GM21526 (cell line): ENCODE measurements at regions not wholly inside any gene's neighbourhood (a gene's known extent, or its start where the extent isn't known, plus 50 kb on each side); places are given as distances from the start of the nearest gene placed in this dataset.

Experiments
- ATAC-seq: cut with Tn5 transposase; IDR thresholded peaks from one replicate; pipeline ENCODE4 v1.9.1; 2021; ENCODE audit warnings: moderate library complexity; ENCODE audit not compliant: unreplicated experiment, low FRiP score

DNA sequence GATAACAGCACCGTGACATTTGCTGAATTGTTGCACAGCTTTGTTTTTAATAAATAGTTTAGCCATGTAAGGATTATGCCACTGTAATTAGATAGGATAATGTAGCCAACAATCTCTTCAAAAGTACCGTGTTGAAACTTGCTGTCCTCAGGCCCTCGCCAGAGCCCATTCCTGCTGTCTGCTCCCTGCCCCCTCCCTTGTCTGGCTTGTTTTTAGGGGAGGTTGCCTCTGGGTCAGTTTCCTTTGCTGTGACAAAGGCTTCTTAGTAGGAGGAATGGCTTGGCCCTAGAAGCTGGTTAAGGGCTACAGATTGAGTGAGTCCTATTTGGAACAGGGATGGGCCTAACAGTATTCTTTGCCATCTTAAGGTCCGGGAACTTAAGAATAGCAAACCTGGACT is 107.9 kb downstream of the LMO4 start:
- no peak for ATAC-seq

DNA sequence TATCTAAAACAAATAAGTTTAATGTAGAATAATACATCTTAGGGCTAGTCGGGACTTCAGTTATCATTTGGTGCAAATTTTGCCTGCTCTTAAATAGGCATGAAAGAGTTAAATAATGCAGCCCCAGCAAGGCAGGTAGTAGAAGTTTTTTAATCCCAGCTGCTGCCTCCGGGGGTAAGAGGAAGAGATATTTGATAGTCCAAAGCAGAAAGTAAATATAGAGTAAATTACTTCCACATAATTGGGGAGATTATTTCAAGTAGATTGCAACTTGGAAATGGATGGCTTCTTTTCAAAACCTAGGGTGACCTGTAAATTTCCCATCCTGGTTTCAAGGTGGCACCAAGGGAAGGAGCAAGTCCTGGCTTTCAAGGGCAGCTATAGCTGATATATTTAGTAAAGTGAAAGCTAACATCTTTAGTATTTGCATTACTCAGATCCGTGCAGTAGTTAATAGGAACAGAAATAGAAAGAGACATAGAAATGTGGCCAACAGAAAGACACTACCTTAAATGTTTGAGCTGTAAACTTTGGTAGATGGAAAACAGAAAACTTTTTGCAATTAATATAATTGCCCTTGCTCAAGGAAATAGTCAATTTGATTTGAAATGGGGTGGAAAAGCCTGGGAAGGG is 109.1 kb downstream of the LMO4 start:
- peak; percentile 84 for ATAC-seq

DNA sequence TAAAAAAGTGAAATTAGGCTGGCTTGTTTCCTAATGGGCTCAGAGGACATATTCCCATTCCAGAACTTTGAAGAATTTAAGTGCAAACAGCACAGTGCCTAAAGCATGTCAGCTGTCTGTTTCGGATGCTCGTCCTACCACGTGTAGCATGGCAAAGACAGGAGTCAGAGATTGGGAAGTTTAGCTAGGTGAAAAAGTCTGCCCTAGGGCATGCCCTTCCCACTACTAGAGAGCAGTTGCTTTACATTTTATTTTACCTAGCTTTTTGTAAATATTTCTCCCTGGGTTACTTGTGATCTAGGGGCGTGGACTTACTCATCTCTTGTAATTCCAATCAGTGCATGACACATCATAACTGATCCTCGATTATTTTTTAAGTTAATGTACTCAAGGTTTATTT is 111.1 kb downstream of the LMO4 start:
- no peak for ATAC-seq

DNA sequence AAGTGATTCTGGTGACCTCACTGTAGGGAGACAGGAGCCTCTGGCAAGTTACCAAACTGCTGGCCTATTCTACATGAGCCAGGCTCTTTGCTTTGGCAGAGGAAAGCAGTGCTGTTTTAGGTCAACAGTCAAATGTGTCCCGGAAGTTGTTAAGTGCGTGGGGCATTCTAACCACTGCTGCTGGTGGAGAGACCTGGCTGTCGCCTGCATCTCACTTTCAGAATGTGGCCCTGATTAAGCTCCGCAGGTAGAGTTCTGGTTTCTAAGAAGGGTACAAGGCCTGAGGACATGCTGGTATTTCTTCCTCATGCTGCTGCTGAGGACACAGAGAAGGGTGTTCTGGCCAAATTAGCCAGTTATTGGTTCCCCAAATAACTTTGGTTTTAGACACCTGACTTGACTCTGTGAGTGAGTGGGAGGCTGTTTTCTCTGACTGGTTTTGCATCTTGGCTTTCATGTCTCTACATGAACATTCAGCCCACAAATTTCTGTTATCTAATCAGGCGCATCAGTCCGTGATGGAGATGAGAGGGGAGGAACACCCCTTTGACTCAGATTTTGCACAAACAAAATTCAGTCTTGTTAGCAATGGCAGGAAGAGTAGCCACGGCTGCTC is 120.8 kb downstream of the LMO4 start:
- ATAC-seq: peak; percentile 91

DNA sequence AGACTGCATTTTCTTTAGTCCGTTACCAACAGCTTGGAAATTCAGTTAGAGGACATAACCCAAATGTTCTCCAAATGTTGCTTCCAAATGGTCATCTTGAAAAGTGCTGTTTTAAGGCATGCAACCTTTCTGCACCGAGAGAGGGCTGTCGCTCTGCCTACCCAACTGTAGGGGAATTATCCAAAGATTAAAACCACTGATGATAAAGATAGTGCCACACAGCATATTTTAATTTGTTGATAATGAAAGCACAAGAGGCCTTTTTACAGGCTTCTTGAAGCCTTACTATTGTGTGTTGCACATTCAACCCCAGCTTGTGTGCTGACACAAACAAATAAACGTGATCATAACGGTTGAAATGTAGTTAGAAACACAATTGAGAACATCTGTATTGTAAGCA is 121.5 kb downstream of the LMO4 start:
- no peak for ATAC-seq

DNA sequence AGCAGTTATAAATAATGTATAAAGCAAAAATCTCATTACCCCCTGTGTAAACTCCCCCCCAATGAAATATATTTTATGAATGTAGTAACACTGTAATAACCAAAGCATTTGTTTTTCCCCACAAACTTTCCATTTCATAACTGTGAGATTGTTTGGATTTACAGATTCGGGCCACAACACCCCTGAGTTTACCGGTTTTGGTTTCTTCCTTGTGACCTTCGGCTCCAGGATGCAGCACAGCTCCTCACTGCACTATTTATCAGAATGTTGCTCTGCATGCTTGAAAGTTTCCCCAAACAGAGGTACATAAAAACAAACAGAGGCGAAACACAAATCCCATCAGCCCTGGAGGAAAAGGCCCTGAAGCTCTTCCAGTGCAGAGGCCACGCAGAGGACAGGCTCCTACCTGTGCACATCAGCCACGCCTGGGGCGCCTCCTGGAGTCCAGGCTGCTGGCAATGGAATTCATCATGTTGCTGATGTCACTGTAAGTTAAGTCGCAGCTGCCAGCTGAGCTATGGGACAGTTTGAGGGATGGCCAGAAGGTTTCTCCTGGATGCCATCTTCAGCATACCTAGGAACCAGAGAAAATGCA is 122.0 kb downstream of the LMO4 start:
- no peak for ATAC-seq

DNA sequence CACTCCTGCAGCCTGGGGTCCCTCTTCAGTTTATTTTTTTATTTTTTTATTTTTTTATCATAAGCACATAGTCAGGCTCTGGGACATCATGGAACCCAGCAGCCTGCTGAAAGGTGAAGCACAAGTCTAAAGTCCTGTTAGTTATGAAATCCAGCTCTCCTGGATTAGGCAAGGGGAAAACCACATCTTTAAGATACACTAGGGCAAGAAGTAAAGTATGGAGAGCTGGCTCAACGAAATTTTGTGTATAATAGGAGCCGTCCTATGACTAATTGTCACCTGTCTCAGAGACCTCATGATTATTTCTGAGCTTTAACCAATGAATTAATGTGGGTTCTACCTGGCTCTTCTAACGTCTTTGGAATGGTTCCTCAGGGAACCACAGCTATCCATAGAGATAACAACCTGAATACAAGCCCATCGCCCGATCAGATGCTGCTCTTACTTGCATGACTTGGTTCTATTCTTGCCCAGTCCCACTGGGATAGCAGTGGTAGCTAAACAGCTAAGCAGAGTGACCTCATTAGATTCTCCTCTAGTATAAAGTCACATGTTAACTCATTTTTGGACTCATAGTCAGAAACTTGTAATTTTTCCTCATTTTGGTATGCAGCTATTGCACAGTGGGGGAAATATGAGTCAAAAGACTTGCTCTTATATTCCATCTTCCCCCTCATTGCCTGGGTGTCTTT is 122.7 kb downstream of the LMO4 start:
- no peak for ATAC-seq

DNA sequence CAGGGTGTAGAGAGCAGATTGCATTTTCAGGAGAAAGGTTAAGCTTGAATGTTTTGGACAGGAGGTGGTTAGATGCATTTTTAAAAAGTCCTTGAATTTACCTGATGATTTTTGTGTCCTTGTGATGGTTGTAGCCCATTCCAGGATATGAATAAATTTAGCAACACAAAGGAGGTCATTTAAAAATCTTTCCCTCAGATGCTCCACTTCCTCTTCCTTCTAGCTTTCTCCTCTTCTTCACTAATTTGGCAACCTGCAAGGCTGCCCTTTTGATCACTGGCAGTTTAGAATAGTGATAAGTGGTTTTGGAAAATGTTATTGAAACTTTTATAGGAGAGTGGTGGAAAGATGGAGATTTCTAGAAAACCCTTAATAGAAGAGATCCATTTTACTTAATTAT is 124.0 kb downstream of the LMO4 start:
- ATAC-seq: no peak

DNA sequence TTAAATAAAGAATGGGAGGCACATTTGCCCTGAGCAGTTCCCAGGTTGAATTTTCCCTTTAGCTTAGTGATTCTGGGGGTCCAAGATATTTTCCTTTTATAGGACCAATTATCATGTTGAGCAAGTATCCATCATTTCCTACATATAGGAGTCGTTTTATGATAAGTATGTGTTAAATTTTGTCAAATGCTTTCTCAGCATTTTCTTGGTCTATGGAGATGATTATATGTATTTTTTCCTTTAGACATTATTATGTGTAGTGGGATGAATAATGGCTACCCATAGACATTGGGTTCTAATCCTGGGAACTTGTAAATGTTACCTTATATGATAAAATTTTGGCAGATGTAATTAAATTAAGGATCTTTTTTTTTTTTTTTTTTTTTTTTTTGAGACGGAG is 128.7 kb downstream of the LMO4 start:
- no peak for ATAC-seq

DNA sequence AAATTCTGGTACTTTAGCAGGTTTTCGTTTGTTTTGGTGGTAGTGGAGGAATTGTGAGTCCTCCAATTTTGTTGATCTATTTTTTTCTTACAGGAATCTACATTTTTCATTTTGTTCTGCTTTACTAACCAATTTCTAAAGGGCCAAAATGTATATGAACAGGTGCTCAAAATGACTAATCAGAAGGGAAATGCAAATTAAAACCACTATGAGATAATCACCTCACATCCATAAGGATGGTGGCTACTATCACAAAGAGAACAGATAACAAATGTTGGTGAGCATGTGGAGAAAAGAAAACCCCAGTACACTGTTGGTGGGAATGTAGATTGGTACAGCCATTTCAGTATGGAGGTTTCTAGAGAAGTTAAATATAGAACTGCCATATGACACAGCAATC is 134.2 kb downstream of the LMO4 start:
- ATAC-seq: no peak

DNA sequence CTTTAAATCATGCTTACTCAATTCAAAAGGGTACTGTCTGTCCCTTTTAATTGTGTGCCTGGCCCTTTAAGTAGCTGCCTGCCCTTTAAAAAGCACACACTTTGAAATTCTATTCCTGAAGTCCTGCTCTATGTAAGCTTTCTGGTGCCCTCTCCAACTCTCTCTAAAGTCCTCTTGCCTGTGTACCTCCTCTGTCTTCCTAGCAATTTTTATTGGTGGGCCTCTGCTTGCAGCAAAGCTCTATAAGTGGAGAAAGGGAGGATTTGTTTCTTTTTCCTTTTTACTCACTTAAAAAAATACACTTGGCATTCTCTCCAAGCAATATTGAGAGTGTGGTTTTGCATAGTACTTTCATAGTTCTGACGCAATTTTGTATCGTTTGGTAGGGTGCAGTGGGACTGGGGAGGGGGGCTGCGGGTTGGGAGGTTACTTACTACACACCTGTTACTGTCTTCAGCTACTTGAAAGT is 135.4 kb downstream of the LMO4 start:
- ATAC-seq: peak; percentile 79

DNA sequence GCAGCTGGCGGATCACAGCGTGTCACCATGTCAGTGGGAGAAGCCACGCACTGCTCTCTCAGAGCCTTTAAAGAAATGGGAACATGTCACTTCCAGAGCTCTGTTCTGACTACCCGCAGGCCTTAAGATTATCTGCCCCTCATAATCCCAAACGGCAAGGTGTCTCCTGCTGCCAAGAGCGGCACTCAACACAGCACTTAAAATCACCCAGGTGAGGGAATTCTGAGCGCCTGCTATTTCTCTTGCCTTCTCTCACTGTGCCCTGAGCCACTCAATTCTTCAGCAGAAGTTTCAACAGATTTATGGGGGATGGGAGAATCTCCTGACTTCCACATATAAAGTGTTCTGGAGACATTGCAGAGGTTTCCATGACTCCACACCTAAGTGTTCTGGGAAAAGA is 137.9 kb downstream of the LMO4 start:
- no peak for ATAC-seq

DNA sequence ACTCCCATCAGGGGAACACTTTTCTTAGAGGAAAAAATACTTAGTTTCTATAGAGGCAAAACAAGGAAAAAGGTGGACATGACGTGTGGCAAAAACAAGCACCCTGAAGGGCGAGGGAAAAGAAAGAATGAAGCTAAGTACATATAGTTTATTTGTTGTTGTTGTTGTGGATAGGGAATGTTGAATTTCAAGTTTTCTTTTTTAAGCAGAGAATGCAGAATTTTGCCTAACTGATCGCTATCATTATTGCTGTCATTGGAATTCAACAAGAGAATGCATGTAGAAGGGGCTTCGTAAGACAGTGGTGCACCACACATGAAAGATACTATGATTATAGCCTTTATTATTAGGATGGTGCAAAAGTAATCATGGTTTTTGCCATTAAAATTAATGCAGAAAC is 144.0 kb downstream of the LMO4 start:
- no peak for ATAC-seq

DNA sequence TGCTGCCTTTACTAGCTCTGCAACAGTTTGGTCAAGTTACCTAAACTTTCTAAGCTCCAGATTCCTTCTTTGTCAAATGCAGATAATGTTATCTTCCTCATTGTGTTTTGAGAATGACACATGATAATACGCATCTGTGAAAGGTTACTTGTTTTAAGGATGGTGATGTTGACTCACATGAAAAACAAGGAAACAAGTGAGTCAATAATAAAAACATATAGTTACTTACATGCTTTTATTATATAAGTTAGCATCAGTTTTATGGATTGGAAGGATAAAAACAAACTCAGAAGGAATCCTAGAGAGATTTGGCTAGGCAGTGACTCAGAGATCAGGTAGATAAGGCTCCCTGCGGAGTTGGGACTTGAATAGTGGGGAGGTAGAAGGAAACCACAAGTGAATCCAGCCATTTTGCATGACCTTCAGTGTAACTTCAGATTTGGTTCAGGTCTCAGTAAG is 144.6 kb downstream of the LMO4 start:
- ATAC-seq: no peak

DNA sequence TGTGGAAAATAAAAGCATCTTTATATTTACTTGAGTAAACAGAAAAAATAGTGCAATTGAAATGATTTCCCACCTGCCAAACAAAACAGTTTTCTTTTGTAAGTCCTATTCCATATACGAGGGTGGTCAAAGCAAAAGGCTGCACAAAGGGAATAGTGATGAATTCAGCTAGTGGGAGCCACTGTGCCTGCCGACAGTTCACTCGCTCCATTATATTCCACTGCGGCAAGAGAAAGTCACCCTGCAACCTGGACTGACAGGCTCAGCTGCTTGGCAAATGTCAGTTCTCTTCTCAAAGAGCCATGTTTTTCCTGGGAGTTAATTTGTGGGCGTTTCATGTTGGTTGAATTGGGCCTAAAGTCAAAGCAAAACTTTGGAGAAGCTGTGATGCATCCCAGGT is 145.4 kb downstream of the LMO4 start:
- no peak for ATAC-seq

DNA sequence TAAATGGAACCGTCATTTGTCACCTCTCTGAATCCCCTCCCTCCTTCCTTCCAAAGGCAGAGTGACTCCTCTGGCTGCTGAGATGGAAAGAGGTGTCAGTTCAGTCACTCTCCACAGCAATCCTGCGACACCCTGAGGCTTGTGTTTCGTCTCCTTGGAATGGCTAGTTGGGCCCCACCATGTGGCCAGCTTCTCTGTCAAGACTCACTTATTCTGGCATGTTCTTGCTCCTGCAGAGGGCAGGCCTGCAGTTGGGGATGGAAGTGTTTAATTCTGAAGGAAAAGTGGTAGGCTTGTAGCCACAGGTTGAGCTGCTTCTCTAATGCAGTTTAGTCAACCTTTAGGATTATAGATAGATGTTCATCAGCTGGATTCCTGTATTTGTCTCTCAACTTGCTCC is 149.6 kb downstream of the LMO4 start:
- no peak for ATAC-seq

DNA sequence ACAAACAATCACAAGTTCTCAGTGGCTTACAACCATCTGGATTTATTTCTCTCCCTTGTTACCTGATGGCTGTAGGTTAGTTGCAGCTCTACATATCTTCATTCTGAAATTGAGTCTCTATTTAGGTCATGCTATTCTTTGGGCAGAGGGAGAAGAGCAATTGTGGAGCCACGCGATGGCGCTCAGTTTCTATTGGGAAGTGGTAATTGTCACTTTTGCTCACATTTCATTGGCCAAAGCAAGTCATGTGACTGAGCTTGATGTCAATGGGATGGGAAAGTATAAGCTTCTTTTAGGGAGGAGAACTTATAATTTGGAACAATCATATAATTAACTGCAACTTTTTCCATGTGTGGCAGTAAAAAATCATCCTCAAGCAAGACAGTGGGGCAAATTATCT is 166.5 kb downstream of the LMO4 start:
- ATAC-seq: no peak

DNA sequence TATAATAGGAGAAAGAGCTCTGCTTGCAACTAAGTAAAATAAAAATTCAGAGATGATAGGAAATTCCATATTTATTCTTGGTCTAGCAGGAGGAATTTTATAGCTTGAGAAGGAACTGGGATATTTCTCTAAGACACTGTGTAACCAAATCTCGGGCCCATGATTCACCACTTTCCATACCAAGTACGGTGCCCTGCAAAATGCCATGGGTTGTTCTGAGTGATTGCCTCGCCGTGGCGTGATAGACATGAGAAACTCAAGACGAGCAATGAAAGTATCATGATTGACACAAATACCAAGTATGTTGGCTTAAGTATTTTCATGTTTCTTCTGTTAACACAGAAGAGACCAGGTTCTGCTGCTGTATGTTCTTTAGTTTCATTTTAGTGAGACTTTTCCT is 167.2 kb downstream of the LMO4 start:
- ATAC-seq: no peak

DNA sequence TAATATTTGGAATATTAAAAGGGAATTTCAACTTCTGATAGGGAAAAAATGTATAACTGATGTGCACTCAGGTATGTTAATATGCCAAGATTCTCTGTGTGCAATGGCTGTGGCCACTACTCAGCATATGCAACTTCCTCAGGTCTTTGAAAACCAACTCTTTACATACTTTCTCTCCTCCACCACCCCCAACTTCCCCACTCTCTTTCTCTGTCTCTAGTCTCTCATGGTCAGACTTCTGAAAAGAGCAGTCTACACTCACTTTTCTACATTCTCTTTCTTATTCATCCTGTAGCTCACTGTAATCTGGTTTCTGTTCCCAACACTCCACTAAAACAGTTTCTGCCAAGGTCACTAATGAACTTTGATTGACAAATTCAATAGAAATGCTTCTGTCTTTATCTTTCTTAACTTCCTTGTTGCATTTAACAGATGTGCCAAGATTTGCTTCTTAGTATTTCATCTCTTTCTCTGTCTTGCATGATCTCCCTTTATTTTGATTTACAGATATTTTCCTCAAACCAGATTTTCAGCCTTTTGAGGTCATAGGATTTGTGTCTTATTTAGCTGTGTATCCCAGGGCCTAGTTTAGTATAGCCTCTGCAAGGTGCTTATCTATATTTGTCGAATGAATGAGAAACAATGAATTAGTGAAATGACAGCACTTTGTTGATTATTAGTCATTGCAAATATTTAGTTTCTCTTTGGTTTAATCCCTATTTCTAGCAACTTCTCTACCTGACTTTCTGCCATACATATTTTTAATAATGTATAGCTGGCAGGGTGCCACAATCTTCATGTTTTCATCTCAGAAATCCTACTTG is 168.9 kb downstream of the LMO4 start:
- no peak for ATAC-seq

DNA sequence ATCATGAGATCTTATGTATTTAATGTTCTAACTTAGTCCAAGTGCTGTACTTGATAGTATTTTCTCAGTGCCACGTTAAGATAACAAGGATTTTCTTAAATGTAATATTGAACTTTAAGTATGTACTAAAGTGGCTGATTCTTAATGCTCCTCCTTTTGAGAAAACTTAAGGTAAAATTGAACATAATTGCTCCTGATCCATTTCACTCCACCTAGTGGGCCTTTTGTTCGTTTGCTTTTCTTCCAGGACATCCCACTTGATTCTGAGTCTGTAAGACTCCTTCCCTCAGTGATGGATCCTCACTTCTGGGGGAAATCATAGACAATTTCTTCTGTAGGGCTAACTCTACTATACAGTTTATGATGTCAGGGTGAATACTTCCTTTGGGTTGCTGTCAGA is 173.1 kb downstream of the LMO4 start:
- no peak for ATAC-seq
